A673 (cell line): ENCODE measurements at regions not wholly inside any gene's neighbourhood (a gene's known extent, or its start where the extent isn't known, plus 50 kb on each side); places are given as distances from the start of the nearest gene placed in this dataset.

Experiments used
- BruUV-seq: library from RNA; stranded (reverse); fragments of 400-500 nt; replicated peaks from 2 replicates; lab custom pipeline; 2021; lab: Mats Ljungman, UMichigan
- CTCF ChIA-PET: fragments of 300-600 bp; sonication (Branson Sonifier 250); formaldehyde crosslinking; loops from one replicate; lab custom pipeline; 2022; ENCODE audit warnings: antibody characterized with exemption; lab: Charles Lee
- POLR2A ChIA-PET: fragments of 300-600 bp; sonication (Branson Sonifier 250); formaldehyde crosslinking; loops from one replicate; lab custom pipeline; 2022; ENCODE audit warnings: antibody characterized with exemption; ENCODE audit not compliant: low non-redundant PET; lab: Charles Lee
- DNase-seq: peaks from one replicate; pipeline ENCODE4 v3.0.0-alpha.2; 2015; ENCODE audit warnings: low spot score
- H3K27ac ChIP-seq: fragments of 200-600 bp; sonication (generic); 2 replicates; pipeline ENCODE4 v1.5.1; 2016; ENCODE audit warnings: mixed run types, low read depth, mild to moderate bottlenecking, mixed read lengths, antibody characterized with exemption, low read length; ENCODE audit not compliant: poor library complexity, severe bottlenecking
- H3K27me3 ChIP-seq: fragments of 200-600 bp; sonication (generic); replicated peaks from 2 replicates; pipeline ENCODE4 v1.6.1; 2017; ENCODE audit warnings: mixed run types, low read depth, mild to moderate bottlenecking, mixed read lengths, antibody characterized with exemption, low read length; ENCODE audit not compliant: insufficient read depth, poor library complexity
- H3K36me3 ChIP-seq: fragments of 200-600 bp; sonication (generic); 2 replicates; pipeline ENCODE4 v1.6.1; 2016; ENCODE audit warnings: mixed run types, mild to moderate bottlenecking, mixed read lengths, antibody characterized with exemption, low read length; ENCODE audit not compliant: insufficient read depth, poor library complexity, severe bottlenecking
- H3K4me1 ChIP-seq: fragments of 200-600 bp; sonication (generic); 2 replicates; pipeline ENCODE4 v1.6.1; 2017; ENCODE audit warnings: mixed run types, mild to moderate bottlenecking, mixed read lengths, antibody characterized with exemption, low read length; ENCODE audit not compliant: insufficient read depth, poor library complexity, severe bottlenecking
- H3K4me3 ChIP-seq: fragments of 200-600 bp; sonication (generic); 2 replicates; pipeline ENCODE4 v1.5.1; 2016; ENCODE audit warnings: low read depth, mixed run types, mild to moderate bottlenecking, mixed read lengths, low read length; ENCODE audit not compliant: poor library complexity, severe bottlenecking
- H3K9me3 ChIP-seq: fragments of 200-600 bp; sonication (generic); 2 replicates; pipeline ENCODE4 v1.6.1; 2016; ENCODE audit warnings: mixed run types, low read depth, mild to moderate bottlenecking, mixed read lengths, antibody characterized with exemption, low read length; ENCODE audit not compliant: poor library complexity, severe bottlenecking
- CTCF ChIP-seq: fragments of 300-800, 200-600 bp; sonication (generic); conservative IDR thresholded peaks from 2 replicates; pipeline ENCODE4 v1.5.1; 2017; ENCODE audit warnings: low read depth, mild to moderate bottlenecking, antibody characterized with exemption, low read length, moderate library complexity, mixed read lengths
- EZH2 ChIP-seq: fragments of 200-600 bp; sonication (generic); IDR thresholded peaks from 2 replicates; pipeline ENCODE4 v1.6.1; 2017; ENCODE audit warnings: borderline replicate concordance, low read depth, mild to moderate bottlenecking, mixed read lengths, antibody characterized with exemption, low read length; ENCODE audit not compliant: poor library complexity, severe bottlenecking
- intact Hi-C: fragments of 100-400 bp; cut with micrococcal nuclease; formaldehyde crosslinking; loops from one replicate; pipeline ENCODE4 v1.10.0; 2022; ENCODE audit not compliant: unreplicated experiment

GRCh38 chr22:48672387-48672786, 1155.3 kb downstream of the BRD1 start:
- BruUV-seq, result no TSS peak
- Histone ChIP-seq H3K4me1 (no peaks in the 10 kb centered on the region), H3K27me3 (no peaks in the 10 kb centered on the region), H3K9me3 (peaks cover 21% of the 10 kb centered on the region), H3K4me3 (no peak overlapping the region), H3K27ac (no peak overlapping the region), H3K36me3 (peaks cover 18% of the 10 kb centered on the region)
- CTCF ChIA-PET, result no interaction called here
- DNase-seq, result no peak
- no peak for TF ChIP-seq CTCF
- no peak for TF ChIP-seq EZH2
- POLR2A ChIA-PET, result no interaction called here
- intact Hi-C loops, result no loop called here

GRCh38 chr22:48670731-48671130, 1156.9 kb downstream of the BRD1 start:
- no peak for TF ChIP-seq EZH2
- no peak for TF ChIP-seq CTCF
- peaks cover 18% of the 10 kb centered on the region for H3K36me3 ChIP-seq
- BruUV-seq, result no TSS peak
- ChIA-PET POLR2A (no interaction called here), CTCF (no interaction called here)
- H3K4me1 ChIP-seq, result peaks cover 3% of the 10 kb centered on the region
- no peak overlapping the region for H3K27ac ChIP-seq
- intact Hi-C loops, result no loop called here
- H3K27me3 ChIP-seq, result no peaks in the 10 kb centered on the region
- DNase-seq, result no peak
- H3K4me3 ChIP-seq, result no peak overlapping the region
- H3K9me3 ChIP-seq, result peaks cover 21% of the 10 kb centered on the region

GRCh38 chr22:48669986-48670716, 1157.5 kb downstream of the BRD1 start:
- intact Hi-C loops, result loop anchor here (10.0 kb wide), 1 partner anchor 95 kb away; no protein-coding TSS in a partner anchor
- Histone ChIP-seq H3K27ac (no peak overlapping the region), H3K4me1 (peaks cover 9% of the 10 kb centered on the region), H3K4me3 (no peak overlapping the region), H3K36me3 (peaks cover 18% of the 10 kb centered on the region), H3K27me3 (no peaks in the 10 kb centered on the region), H3K9me3 (peaks cover 21% of the 10 kb centered on the region)
- DNase-seq, result no peak
- TF ChIP-seq CTCF, result no peak
- TF ChIP-seq EZH2, result no peak
- ChIA-PET CTCF (no interaction called here), POLR2A (no interaction called here)
- BruUV-seq, result no TSS peak
